ENCODE measurements at regions not wholly inside any gene's neighbourhood (a gene's known extent, or its start where the extent isn't known, plus 50 kb on each side); places are given as distances from the start of the nearest gene placed in this dataset.

- no peaks in the 10 kb centered on the region for H3K36me3 ChIP-seq (ENCODE audit: control insufficient read depth in 2 of 3, insufficient read depth in 3 of 3, low read length in 3 of 3)
- H3K4me1 ChIP-seq (ENCODE audit: control insufficient read depth in 2 of 3, insufficient read depth in 2 of 3, low read depth in 1 of 3, low read length in 3 of 3), result no peaks in the 10 kb centered on the region
- FAIRE-seq (no peak), DNase-seq (peak in 1 of 5 donors; percentile 37)
- intact Hi-C loops (cut with DNase I), result no loop called here
- no peak overlapping the region for H3K4me3 ChIP-seq (ENCODE audit: low read length in 3 of 3)
- H3K9ac ChIP-seq (ENCODE audit: low read length in 3 of 3), result no peak overlapping the region
- H3K27ac ChIP-seq (ENCODE audit: low read depth in 2 of 2, low read length in 2 of 2), result no peak overlapping the region
- TF ChIP-seq, protein P1, sequence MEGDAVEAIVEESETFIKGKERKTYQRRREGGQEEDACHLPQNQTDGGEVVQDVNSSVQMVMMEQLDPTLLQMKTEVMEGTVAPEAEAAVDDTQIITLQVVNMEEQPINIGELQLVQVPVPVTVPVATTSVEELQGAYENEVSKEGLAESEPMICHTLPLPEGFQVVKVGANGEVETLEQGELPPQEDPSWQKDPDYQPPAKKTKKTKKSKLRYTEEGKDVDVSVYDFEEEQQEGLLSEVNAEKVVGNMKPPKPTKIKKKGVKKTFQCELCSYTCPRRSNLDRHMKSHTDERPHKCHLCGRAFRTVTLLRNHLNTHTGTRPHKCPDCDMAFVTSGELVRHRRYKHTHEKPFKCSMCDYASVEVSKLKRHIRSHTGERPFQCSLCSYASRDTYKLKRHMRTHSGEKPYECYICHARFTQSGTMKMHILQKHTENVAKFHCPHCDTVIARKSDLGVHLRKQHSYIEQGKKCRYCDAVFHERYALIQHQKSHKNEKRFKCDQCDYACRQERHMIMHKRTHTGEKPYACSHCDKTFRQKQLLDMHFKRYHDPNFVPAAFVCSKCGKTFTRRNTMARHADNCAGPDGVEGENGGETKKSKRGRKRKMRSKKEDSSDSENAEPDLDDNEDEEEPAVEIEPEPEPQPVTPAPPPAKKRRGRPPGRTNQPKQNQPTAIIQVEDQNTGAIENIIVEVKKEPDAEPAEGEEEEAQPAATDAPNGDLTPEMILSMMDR (IDR thresholded peaks at IDR 0.05; ENCODE audit: borderline replicate concordance, extremely low read depth, insufficient read depth), result no peak
- no peaks in the 10 kb centered on the region for H3K27me3 ChIP-seq (ENCODE audit: control insufficient read depth, insufficient read depth, low read length)
- H3K9me3 ChIP-seq (ENCODE audit: control insufficient read depth in 2 of 3, insufficient read depth in 1 of 3, low read length in 3 of 3), result peaks cover 0 to 9% (median 9%) of the 10 kb centered on the region in 3 donors
Observed at GRCh38 chr14:104503691-104504090, 75.9 kb upstream of the C14orf180 start.

- Histone ChIP-seq H3K27ac (ENCODE audit: low read depth in 2 of 2, low read length in 2 of 2) (no peak overlapping the region), H3K36me3 (ENCODE audit: control insufficient read depth in 2 of 3, insufficient read depth in 3 of 3, low read length in 3 of 3) (no peaks in the 10 kb centered on the region), H3K9ac (ENCODE audit: low read length in 3 of 3) (no peak overlapping the region), H3K27me3 (ENCODE audit: control insufficient read depth, insufficient read depth, low read length) (no peaks in the 10 kb centered on the region), H3K4me3 (ENCODE audit: low read length in 3 of 3) (no peak overlapping the region), H3K4me1 (ENCODE audit: control insufficient read depth in 2 of 3, insufficient read depth in 2 of 3, low read depth in 1 of 3, low read length in 3 of 3) (no peaks in the 10 kb centered on the region), H3K9me3 (ENCODE audit: control insufficient read depth in 2 of 3, insufficient read depth in 1 of 3, low read length in 3 of 3) (peaks cover 0 to 11% (median 11%) of the 10 kb centered on the region in 3 donors)
- FAIRE-seq, result no peak
- peak in 1 of 5 donors; percentile 34 for DNase-seq
- TF ChIP-seq, protein P1 (IDR thresholded peaks at IDR 0.05; ENCODE audit: borderline replicate concordance, extremely low read depth, insufficient read depth), result no peak
- intact Hi-C loops (cut with DNase I), result no loop called here
Observed at GRCh38 chr14:104504172-104504735, 75.3 kb upstream of the C14orf180 start.

GRCh38 chr14:104505085-104506074, 74.2 kb upstream of the C14orf180 start:
- Histone ChIP-seq H3K9ac (ENCODE audit: low read length in 3 of 3) (no peak overlapping the region), H3K4me1 (ENCODE audit: control insufficient read depth in 2 of 3, insufficient read depth in 2 of 3, low read depth in 1 of 3, low read length in 3 of 3) (no peaks in the 10 kb centered on the region), H3K27ac (ENCODE audit: low read depth in 2 of 2, low read length in 2 of 2) (no peak overlapping the region), H3K36me3 (ENCODE audit: control insufficient read depth in 2 of 3, insufficient read depth in 3 of 3, low read length in 3 of 3) (no peaks in the 10 kb centered on the region), H3K9me3 (ENCODE audit: control insufficient read depth in 2 of 3, insufficient read depth in 1 of 3, low read length in 3 of 3) (peaks cover 0 to 11% (median 11%) of the 10 kb centered on the region in 3 donors), H3K27me3 (ENCODE audit: control insufficient read depth, insufficient read depth, low read length) (no peaks in the 10 kb centered on the region), H3K4me3 (ENCODE audit: low read length in 3 of 3) (no peak overlapping the region)
- TF ChIP-seq, protein P1 (IDR thresholded peaks at IDR 0.05; ENCODE audit: borderline replicate concordance, extremely low read depth, insufficient read depth), result no peak
- no peak for FAIRE-seq
- intact Hi-C loops (cut with DNase I), result no loop called here
- DNase-seq, result peak in 2 of 5 donors; percentile 4 to 54
